Stimulated activated CD4-positive, alpha-beta T cell treated with anti-CD3 and anti-CD28 coated beads, TNF-alpha, amount 100 ng/mL, for 24 hours (primary cell): ENCODE measurements at regions not wholly inside any gene's neighbourhood (a gene's known extent, or its start where the extent isn't known, plus 50 kb on each side); places are given as distances from the start of the nearest gene placed in this dataset.
A peak's percentile ranks its signal among the peaks of the same experiment; 100 is the strongest.
"Not testable (repeated sequence)": the region's sequence is repeated elsewhere in the genome, so short reads cannot be mapped to it uniquely, and the experiment has no call there.

Source experiments
- DNase-seq, 3 experiments: peaks; one replicate each; pipeline ENCODE4 v3.0.0-alpha.2; 2020; ENCODE audit warnings: low read depth in 3 of 3

DNA sequence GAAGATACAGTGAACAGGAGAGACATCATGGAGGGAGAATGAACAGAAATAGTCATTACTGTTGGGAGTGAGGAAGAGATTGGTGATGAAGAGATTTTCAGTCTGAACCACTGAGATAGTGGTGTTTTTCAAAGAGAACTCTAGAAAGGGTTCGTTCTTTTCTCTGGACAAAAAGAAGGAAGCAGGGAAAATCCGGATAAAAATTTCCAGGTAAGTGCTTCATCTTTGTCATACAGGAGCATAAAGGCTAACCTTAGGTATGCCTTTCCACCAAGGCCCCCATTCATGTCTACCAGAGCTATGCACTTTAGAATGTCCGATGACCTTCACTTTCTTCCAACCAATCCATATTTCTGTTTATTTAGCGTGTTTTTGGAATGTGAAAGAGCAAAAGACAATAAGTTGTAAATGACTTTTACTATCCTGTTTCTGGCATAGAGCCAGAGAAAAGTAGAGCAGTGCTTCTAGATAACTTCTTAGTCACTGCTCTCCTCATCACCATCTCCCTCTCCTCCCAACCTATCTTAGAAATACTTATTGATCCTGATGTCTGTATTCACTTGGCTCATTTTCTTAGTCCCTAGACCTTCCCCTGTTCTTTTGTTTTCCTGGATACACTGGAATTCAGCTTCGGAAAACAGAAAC, 116.5 kb downstream of the TTC6 start:
- DNase-seq, result no peak

DNA sequence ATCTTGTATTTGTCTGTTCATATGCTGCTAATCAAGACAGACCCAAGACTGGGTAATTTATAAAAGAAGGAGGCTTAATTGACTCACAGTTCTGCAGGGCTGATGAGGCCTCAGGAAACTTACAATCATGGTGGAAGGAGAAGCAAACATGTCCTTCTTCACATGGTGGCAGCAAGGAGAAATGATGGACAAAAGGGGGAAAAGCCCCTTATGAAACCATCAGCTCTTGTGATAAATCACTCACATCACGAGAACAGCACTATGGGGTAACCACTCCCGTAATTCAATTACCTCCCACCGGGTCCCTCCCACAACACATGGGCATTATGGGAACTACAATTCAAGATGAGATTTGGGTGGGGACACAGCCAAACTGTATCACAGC, 117.0 kb downstream of the TTC6 start:
- DNase-seq, result not testable (repeated sequence)

DNA sequence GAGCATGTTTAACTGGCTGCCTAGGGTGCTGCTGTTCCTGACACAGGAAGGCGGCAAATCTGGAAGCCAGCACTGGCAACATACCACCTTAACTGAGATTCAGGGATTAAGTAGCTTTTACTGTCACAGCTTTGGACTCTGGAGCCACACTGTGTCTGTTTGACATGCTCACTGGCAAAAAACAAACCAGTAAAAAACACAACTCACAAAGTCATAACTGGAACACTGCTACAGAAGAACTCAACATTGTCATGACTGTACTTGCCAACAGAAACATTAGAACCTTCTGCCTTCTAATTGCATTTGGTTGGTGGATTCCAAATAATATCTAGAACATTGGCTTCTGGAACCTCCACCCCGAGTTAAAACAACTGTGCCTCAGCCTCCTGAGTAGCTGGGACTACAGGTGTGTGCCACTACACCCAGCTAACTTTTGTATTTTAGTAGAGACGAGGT, 117.6 kb downstream of the TTC6 start:
- DNase-seq, result no peak

DNA sequence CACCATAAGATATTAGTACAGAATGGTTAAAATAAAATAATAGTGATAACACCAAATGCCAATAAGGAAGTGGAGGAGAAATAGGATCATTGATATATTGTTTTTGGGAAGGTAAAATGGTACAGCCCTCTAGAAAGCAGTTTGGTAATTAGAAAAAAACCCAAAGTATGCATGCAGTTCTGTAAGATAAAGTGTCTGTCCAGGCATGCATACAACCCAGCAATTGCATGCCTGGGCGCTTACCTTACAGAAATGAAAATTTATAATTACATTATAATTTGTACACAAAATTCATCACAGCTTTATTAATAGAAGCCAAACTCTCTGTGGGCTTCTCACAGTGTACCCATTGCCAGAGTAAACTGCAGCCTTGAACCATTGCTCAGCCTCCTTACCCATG, 124.7 kb downstream of the TTC6 start:
- no peak for DNase-seq

DNA sequence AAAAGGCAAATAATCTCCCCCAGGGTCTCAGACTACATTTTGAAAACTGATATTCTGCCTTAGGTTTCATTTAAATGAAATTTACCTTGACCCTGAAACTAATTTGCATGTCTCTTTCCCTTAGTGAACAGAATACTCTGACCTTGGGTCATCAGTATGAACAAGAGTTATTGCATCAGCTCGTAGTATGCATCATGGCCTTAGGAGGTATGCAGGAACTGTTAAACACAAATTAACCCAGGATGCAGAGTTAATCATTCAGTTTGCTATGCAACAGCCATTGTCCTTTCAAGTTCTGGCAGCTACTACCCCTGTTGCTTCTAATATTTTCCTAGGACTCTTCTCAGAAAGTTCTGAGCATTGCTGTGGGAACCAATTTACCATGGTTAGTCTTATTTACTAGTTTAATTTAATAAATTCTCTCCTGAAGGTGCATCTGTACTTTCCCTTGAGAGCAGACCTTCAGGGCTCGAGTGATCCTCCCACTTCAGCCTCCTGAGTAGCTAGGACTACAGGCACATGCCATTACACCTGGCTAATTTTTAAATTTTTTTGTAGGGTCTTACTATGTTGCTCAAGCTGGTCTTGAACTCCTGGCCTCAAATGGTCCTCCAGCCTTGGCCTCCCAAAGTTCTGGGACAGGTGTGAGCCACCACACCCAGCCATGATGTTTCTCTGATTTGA, 126.7 kb downstream of the TTC6 start:
- DNase-seq, result no peak

DNA sequence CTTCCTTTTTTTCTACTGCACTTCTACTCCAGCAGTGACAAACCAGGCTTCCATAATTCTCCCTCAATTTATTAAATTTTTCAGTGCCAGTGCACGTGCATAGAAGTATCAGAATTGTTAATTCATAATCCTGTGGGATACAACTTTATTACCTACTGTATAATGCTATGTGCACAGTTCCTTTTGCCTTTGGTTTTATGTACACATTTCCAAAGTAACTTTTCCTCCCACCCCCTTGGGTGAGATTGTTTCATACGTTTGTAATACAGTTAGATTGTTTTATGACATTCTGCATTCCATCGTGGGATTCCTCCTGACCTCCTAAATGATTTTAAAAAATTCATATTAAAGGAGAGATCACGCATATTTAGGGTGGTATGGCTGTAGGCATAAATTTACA, 128.1 kb downstream of the TTC6 start:
- no peak for DNase-seq

DNA sequence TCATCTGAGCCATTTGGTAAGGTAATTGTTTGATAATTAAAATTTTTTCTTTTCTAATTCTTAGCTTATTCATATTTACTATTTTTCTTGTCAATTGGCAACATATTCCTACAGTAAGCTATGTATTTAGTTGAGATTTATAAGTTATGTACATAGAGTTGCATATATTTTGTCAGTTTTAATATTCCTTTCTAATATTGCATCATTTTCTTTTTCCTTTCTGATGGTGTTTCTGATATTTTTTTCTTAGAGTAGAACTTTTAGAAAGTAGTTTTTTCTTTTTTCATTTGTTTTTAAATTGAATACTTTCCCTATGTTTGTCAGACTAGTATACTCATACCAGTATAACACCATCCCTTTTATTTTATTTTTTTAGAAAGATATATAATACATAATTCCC, 131.3 kb downstream of the TTC6 start:
- DNase-seq, result no peak

DNA sequence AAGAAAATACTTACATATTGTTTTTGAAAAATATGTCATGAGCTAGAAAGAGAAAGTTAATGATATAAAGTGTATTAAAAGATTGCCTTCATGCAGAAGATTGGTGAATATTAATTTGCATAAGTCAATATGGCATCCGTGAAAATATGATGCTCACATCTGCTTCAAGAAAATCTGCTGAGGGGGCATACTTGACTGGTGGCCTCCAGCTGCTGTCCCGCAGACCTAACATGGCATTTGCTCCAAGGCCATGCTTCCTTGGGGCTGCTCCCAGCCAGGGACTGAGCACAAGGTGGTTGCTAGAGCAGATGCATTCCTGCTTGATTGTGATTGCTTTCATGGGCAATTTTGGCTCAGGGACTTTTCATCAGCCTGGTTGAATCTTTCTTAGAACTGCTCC, 133.8 kb downstream of the TTC6 start:
- no peak for DNase-seq

DNA sequence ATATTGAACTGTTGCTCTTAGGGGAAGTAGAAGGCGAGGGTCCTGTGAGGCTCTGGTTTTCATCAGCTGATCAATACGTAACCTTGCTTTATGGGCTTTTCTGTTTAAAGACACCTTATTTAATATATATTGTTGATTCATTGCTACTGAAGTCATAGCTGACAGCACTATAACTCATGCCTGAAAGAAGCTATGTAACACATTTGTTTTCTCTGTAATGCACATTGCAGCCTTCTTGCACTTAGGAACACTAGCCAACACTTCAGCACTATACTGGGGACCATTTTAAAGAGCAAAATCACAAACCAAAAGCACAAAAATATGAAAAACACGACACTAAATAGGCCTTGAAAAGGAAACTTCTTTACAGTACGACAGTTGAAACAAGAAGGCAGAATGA, 135.7 kb downstream of the TTC6 start:
- DNase-seq, result no peak

DNA sequence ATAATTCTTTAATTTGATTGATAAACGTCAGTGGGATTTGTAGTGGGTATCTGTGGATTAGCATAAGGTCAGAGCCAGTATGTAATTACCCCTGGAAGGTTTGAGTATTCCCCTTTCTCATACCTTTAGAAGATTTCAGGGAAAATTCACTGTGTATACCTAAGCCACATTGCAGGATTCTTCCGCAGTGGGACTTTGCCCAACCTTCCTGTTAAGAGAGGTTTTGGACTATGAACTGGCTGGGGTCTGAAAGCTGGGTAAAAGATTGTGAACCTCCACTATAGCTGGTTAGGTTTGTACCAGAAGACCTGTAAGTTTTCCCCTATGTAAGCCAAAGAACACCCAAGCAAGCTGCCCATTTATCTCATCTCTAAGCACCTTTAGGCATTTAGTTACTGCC, 150.2 kb downstream of the TTC6 start:
- no peak for DNase-seq

DNA sequence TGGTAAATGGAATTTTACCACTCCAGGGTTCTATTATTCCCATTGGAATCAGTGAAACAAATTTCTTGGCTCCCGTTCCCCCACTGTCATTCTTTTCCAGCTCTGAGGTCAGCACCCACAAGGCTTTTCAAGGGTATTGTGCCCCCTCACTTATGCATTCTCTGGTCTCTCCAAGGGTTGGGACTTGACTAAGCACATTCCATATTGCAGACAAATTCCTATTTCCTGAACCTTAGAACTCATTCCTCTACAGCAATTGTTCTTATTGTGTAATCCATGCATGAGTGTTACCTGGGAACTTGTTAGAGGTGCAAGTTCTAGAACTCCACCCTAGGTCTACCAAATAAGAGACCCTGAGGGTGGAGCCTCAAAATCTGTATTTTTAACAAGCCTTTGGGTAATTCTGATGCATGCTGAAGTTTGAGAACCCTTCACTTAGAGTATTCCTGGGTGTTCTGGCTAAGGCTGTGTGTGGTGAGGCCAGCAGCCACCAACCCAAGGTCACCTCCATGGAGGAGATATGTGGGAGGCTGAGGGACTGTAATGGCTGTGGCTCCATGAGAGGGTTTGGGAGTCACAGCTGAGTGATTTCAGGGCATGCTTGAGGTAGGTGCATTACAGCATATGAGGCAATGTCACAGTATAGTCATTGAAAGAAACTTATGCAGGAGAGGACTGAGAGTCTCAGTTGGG, 150.9 kb downstream of the TTC6 start:
- DNase-seq, result no peak

DNA sequence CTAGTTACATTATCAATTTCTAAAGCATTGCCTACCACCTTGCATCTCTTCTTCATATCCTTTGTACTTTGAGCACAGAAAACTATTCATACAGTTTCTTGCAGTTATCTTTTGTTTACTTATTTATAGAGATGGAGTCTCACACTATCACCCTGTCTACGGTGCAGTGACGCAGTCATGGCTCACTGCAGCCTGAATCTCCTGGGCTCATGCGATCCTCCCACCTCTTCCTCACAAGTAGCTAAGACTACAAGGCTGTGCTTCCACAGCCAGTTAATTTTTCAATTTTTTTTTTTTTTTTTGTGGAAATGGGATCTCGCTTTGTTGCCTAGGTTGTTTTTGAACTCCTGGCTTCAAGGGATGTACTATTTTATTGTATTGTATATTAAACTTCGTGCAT, 158.0 kb downstream of the TTC6 start:
- DNase-seq, result no peak

DNA sequence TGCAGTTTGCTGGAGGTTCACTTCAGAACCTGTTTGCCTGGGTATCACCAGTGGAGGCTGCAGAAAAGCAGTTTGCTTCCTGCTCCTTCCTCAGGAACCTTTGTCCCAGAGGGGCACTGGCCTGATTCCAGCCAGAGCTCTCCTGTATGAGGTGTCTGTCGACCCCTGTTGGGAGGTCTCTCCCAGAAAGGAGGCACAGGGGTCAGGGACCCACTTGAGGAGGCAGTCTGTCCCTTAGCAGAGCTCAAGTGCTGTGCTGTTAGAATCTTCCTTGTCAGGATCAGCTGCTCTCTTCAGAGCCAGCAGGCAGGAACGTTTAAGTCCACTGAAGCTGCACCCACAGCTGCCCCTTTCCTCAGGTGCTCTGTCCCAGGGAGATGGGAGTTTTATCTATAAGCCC, 164.8 kb downstream of the TTC6 start:
- DNase-seq, result not testable (repeated sequence)

DNA sequence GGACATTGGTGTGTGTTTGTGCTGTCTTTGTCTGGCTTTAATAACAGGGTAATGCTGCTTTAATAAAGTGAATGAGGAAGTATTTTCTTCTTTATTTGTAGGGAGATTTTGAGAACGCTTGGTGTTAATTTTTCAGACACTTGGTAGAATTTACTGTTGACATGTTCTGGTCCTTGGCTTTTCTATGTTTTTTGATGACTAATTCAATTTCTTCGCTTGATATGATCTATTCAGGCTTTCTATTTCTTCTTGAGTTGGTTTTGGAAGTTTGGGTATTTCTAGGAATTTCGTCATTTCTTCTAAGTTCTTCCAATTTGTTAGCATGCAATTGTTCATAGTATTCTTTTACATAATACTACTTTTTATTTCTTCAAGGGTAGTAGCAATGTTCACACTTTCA, 167.8 kb downstream of the TTC6 start:
- DNase-seq, result no peak

DNA sequence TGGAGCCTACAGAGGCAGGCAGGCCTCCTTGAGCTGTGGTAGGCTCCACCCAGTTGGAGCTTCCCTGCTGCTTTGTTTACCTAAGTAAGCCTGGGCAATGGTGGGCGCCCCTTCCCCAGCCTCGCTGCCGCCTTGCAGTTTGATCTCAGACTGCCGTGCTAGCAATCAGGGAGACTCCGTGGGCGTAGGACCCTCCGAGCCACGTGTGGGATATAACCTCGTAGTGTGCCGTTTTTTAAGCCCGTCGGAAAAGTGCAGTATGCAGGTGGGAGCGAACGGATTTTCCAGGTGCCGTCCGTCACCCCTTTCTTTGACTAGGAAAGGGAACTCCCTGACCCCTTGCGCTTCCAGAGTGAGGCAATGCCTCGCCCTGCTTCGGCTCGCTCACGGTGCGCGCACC, 176.9 kb downstream of the TTC6 start:
- not testable (repeated sequence) for DNase-seq

DNA sequence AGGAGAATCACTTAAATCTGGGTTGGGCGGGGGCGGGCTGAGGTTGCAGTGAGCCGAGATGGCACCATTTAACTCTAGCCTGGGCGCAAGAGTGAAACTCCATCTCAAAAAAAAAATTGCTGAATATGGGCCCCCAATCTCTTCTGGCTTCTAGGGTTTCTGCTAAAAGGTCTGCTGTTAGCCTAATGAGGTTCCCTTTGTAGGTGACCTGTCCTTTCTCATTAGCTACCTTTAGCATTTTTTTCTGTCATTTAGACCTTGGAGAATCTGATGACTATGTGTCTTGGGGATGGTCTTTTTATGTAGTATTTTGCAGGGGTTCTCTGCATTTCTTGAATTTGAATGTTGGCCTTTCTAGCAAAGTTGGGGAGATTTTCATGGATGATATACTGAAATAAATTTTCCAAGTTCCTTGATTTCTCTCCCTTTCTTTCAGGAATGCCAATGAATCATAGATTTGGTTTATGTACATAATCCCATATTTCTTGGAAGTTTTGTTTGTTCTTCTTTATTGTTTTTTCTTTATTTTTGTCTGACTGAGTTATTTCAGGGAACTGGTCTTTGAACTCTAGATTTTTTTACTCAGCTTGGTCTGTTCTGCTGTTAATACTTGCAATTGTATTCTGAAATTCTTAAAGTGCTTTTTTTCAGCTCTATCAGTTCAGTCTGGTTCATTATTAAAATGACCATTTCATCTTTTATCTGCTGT, 181.5 kb downstream of the TTC6 start:
- DNase-seq, result no peak

DNA sequence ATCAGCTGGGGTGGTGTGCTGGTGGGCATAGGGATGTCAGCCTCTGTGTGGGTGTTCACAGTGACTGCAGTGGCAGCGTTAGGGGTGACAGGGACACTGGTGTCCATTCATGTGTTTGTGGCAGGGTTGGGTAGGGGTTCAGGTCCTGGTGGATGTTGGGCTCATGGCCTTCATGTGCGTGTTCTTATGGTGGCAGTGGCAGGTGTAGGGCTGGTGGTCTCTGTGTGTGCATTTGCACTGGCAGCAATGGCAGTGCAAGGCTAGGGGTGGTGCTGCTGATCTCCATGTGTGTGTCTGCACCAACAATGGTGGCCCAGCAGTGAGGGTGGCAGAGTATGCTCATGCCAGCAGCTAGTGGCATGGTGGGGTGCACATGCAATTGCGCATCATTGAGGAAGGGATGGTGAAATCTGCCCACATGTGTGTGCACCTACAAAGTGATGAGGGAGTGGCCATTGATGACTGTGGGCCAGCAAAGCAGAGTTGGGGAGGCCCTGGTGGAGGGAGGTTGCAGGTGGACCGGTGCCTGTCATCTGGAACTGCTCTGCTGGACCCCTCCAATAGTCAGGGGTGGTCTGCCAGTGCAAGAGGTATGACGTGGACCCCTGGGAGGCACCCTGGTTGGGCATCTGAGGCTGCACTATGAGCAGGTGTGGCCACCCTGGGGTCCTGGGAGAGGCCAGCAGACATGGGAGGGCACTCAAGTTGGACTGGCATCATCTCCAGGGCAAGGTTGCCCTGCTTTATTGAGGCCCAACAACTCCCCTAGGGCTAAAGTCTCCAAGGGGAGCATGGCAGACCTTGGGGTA, 182.9 kb downstream of the TTC6 start:
- peak in 1 of 3 experiments; percentile 0 for DNase-seq

DNA sequence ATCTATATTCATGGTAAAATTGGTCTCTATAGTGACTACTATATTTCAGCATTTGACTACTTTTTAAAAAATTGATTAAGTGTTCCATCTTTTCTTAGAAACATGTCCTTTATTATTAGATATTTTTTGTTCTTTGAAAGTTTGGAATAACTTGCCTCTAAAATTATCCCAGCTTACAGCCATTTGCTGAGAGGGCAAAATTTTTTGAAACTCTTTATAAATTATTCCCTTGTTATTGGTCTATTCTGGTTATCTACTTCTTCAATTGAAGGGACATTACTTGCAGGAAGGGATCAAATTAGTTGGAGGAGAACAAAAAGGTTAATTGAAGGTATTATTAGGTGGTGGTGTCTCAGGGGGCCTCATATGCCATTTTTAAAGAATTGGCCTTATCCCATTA, 184.1 kb downstream of the TTC6 start:
- no peak for DNase-seq

DNA sequence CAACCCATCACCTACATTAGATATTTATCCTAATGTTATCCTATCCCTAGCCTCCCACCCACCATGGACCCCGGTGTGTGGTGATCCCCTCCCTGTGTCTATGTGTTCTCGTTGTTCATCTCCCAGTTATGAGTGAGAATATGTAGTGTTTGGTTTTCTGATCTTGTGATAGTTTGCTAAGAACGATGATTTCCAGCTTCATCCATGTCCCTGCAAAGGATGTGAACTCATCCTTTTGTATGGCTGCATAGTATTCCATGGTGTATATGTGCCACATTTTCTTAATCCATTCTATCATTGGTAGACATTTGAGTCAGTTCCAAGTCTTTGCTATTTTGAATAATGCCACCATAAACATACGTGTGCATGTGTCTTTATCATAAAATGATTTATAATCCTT, 185.3 kb downstream of the TTC6 start:
- DNase-seq, result not testable (repeated sequence)

DNA sequence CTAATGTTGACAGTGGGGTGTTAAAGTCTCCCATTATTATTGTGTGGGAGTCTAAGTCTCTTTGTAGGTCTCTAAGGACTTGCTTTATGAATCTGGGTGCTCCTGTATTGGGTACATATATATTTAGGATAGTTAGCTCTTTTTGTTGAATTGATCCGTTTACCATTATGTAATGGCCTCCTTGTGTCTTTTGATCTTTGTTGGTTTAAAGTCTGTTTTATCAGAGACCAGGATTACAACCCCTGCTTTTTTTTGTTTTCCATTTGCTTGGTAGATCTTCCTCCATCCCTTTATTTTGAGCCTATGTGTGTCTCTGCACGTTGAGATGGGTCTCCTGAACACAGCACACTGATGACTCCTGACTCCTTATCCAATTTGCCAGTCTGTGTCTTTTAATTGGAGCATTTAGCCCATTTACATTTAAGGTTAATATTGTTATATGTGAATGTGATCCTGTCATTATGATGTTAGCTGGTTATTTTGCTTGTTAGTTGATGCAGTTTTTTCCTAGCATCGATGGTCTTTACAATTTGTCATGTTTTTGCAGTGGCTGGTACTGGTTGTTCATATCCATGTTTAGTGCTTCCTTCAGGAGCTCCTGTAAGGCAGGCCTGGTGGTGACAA, 188.9 kb downstream of the TTC6 start:
- DNase-seq, result not testable (repeated sequence)

DNA sequence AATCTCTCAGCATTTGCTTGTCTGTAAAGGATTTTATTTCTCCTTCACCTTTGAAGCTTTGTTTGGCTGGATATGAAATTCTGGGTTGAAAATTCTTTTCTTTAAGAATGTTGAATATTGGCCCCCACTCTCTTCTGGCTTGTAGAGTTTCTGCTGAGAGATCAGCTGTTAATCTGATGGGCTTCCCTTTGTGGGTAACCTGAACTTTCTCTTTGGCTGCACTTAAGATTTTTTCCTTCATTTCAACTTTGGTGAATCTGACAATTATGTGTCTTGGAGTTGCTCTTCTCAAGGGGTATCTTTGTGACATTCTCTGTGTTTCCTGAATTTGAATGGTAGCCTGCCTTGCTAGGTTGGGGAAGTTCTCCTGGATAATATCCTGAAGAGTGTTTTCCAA, 189.4 kb downstream of the TTC6 start:
- not testable (repeated sequence) for DNase-seq
